Suprapubic skin (tissue), 4 donors: ENCODE measurements at regions not wholly inside any gene's neighbourhood (a gene's known extent, or its start where the extent isn't known, plus 50 kb on each side); places are given as distances from the start of the nearest gene placed in this dataset.

Experiments used
- DNase-seq, 2 donors: peaks; one replicate each; pipeline ENCODE4 v3.0.0-alpha.2; 2019; ENCODE audit warnings: low spot score in 2 of 2
- H3K27ac ChIP-seq: fragments of 200-600 bp; sonication (generic); one replicate; pipeline ENCODE4 v1.5.1; 2019
- H3K27me3 ChIP-seq: fragments of 200-600 bp; sonication (generic); one replicate; pipeline ENCODE4 v1.5.1; 2019
- H3K36me3 ChIP-seq: fragments of 200-600 bp; sonication (generic); one replicate; pipeline ENCODE4 v1.5.1; 2019
- H3K4me1 ChIP-seq: fragments of 200-600 bp; sonication (generic); one replicate; pipeline ENCODE4 v1.5.1; 2019
- H3K4me3 ChIP-seq: fragments of 200-600 bp; sonication (generic); one replicate; pipeline ENCODE4 v1.5.1; 2019; ENCODE audit warnings: mild to moderate bottlenecking
- H3K9me3 ChIP-seq: fragments of 200-600 bp; sonication (generic); one replicate; pipeline ENCODE4 v1.5.1; 2019
- EP300 ChIP-seq: sonication (generic); formaldehyde crosslinking; IDR thresholded peaks from one replicate; pipeline ENCODE4 v1.6.1; 2017; ENCODE audit warnings: antibody characterized with exemption
- POLR2A ChIP-seq, 2 donors: fragments of 450-650 bp; IDR thresholded peaks; one replicate each; pipeline ENCODE4 v1.6.1; 2017; ENCODE audit warnings: antibody characterized with exemption in 2 of 2, mild to moderate bottlenecking in 2 of 2, moderate library complexity in 2 of 2
- POLR2AphosphoS5 ChIP-seq, 3 donors: sonication (generic); formaldehyde crosslinking; IDR thresholded peaks; one replicate each; pipeline ENCODE4 v1.6.1; 2017; ENCODE audit warnings: antibody characterized with exemption in 3 of 3
- WGBS: methylation state at CpG from one replicate; pipeline ENCODE4 v1.1.5; 2018; 5-methylcytosine and 5-hydroxymethylcytosine counted together
- TF ChIP-seq, protein P1 (sequence below), 2 donors: fragments of 200-600 bp in 1 of 2; fragments of 450-650 bp in 1 of 2; sonication (generic) in 1 of 2; IDR thresholded peaks; one replicate each; pipeline ENCODE4 v1.5.1; 2016 to 2019; ENCODE audit warnings: antibody characterized with exemption in 2 of 2, mild to moderate bottlenecking in 1 of 2, moderate library complexity in 1 of 2

DNA sequence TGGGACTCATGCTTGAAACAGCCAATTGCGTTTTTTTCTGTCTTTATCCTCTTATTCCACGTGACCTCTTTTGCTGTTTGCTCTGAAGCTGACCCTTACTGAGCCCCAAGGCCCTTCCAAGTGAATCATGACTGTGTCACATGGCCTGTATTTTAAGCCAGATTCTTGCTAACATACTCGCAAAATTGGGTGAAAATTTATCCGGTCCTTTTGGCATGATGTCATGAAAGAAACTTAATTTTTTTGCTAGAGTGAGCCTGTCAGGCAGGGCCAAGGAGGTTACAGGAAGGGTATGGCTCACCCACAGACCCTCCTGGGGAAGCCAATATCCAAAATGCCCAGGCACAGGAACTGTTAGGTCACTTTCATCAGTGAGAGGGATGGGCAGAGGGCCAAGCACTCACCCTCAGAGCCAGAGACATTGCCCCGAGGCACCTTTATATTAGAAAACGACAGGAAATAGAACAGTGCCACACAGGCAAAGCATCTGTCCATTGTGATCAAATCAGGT lies 296.7 kb downstream of the CDH26 start:
- Histone ChIP-seq H3K4me3 (no peak overlapping the region), H3K27me3 (peaks cover 19% of the 10 kb centered on the region), H3K27ac (no peak overlapping the region), H3K36me3 (no peaks in the 10 kb centered on the region), H3K9me3 (no peaks in the 10 kb centered on the region), H3K4me1 (no peaks in the 10 kb centered on the region)
- DNase-seq = no peak
- TF ChIP-seq EP300 (no peak), POLR2A (IDR thresholded peaks at IDR 0.05) (no peak), POLR2AphosphoS5 (IDR thresholded peaks at IDR 0.05) (no peak)
- TF ChIP-seq, protein P1, sequence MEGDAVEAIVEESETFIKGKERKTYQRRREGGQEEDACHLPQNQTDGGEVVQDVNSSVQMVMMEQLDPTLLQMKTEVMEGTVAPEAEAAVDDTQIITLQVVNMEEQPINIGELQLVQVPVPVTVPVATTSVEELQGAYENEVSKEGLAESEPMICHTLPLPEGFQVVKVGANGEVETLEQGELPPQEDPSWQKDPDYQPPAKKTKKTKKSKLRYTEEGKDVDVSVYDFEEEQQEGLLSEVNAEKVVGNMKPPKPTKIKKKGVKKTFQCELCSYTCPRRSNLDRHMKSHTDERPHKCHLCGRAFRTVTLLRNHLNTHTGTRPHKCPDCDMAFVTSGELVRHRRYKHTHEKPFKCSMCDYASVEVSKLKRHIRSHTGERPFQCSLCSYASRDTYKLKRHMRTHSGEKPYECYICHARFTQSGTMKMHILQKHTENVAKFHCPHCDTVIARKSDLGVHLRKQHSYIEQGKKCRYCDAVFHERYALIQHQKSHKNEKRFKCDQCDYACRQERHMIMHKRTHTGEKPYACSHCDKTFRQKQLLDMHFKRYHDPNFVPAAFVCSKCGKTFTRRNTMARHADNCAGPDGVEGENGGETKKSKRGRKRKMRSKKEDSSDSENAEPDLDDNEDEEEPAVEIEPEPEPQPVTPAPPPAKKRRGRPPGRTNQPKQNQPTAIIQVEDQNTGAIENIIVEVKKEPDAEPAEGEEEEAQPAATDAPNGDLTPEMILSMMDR (IDR thresholded peaks at IDR 0.05) = no peak
- WGBS = 41% methylated on average over 6 of the region's 6 CpGs

DNA sequence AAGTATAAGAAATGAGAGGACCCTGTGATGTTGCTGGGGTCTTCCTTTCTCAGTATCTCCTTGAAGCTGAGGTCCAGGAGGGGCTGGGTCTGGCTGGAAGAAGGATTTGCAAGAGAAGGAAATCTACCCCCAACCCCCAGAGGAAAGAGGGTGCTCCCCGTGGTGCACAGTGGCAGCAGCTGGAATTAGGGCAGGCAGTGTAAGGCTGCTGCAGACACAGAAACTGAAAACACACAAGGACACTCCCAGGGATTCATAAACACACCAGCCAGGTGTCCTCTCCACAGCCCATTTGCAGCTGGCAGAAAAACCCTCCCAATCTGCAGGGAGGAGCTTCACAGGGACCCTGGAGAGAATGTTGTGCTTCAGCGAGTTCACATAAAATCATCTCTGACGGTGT lies 297.2 kb downstream of the CDH26 start:
- Histone ChIP-seq H3K27ac (no peak overlapping the region), H3K9me3 (no peaks in the 10 kb centered on the region), H3K4me1 (no peaks in the 10 kb centered on the region), H3K27me3 (peaks cover 23% of the 10 kb centered on the region), H3K4me3 (no peak overlapping the region), H3K36me3 (no peaks in the 10 kb centered on the region)
- WGBS = 51% methylated on average over 3 of the region's 3 CpGs
- DNase-seq = no peak
- TF ChIP-seq EP300 (no peak), POLR2A (IDR thresholded peaks at IDR 0.05) (no peak)

DNA sequence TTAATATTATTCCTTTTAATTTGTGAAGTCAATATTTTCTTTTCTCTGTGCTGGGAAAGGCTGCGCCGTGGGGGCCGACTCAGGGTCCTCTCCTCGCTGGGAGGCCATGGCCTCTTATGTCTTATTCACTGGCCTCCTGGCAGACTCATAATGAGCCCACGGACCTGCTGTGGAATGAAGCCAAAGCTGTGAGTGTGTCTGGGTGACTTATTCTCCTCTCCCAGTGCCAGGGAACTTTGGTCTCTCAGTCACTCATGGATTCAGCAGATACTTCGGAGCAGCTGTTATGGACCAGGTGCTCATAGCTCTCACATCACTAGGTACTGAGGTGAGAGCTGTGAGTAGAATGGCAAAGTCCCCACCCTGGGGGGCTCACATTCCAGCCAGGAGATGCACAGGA lies 297.6 kb downstream of the CDH26 start:
- Histone ChIP-seq H3K27me3 (peaks cover 23% of the 10 kb centered on the region), H3K4me1 (no peaks in the 10 kb centered on the region), H3K27ac (no peak overlapping the region), H3K36me3 (no peaks in the 10 kb centered on the region), H3K4me3 (no peak overlapping the region), H3K9me3 (no peaks in the 10 kb centered on the region)
- WGBS = 91% methylated on average over 6 of the region's 6 CpGs
- DNase-seq = no peak
- TF ChIP-seq, protein P1 (IDR thresholded peaks at IDR 0.05) = no peak
- TF ChIP-seq POLR2A (IDR thresholded peaks at IDR 0.05) = no peak
- no peak for TF ChIP-seq EP300
- TF ChIP-seq POLR2AphosphoS5 (IDR thresholded peaks at IDR 0.05) = no peak

DNA sequence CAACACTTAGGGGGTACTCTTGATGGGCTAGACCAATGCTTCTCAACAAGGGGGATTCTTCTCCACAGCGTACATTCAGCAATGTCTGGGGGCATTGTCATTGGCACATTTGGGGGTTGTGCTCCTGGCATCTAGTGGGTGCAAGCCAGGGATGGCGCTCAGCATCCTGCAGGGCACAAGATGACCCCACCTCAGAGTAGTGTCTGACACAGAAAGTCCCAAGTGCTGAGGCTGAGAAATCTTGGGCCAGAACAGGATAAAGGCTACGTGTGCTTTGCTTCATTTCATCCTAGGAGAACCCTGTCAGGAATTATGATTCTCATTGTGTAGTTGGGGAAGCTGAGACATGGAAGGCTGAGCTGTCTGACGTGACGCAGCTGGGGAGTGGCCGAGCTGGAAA lies 298.6 kb downstream of the CDH26 start:
- DNase-seq = no peak
- H3K36me3 ChIP-seq = no peaks in the 10 kb centered on the region
- no peaks in the 10 kb centered on the region for H3K4me1 ChIP-seq
- H3K27me3 ChIP-seq = peaks cover 23% of the 10 kb centered on the region
- no peak overlapping the region for H3K4me3 ChIP-seq
- H3K27ac ChIP-seq = no peak overlapping the region
- WGBS = 79% methylated on average over 6 of the region's 6 CpGs
- no peaks in the 10 kb centered on the region for H3K9me3 ChIP-seq
- TF ChIP-seq POLR2A (IDR thresholded peaks at IDR 0.05) = no peak
- TF ChIP-seq POLR2AphosphoS5 (IDR thresholded peaks at IDR 0.05) = no peak
- TF ChIP-seq, protein P1 (IDR thresholded peaks at IDR 0.05) = no peak
- no peak for TF ChIP-seq EP300

DNA sequence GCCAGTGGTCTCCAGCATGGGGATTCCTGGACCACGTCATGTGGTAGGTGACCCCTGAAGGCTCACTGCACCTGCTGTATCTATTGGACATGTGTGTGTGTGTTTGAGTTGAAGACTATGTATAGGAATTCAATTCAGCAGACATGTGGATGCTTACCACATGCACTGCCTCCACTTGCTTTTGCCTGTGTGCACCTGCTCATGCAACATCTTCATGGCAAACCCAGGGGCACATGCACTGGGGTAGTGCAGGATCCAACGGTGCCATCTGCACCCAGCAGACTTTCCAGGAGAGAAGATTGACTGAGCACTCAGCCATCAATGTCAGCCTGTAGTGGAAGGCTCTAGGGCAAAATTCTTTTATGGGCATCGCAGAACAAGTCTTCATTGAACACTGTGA lies 299.4 kb downstream of the CDH26 start:
- no peak for TF ChIP-seq EP300
- TF ChIP-seq, protein P1 (IDR thresholded peaks at IDR 0.05) = no peak
- TF ChIP-seq POLR2A (IDR thresholded peaks at IDR 0.05) = no peak
- Histone ChIP-seq H3K4me1 (no peaks in the 10 kb centered on the region), H3K36me3 (no peaks in the 10 kb centered on the region), H3K27ac (no peak overlapping the region), H3K27me3 (peaks cover 18% of the 10 kb centered on the region), H3K4me3 (no peak overlapping the region), H3K9me3 (no peaks in the 10 kb centered on the region)
- DNase-seq = no peak
- 48% methylated on average over 3 of the region's 3 CpGs for WGBS

DNA sequence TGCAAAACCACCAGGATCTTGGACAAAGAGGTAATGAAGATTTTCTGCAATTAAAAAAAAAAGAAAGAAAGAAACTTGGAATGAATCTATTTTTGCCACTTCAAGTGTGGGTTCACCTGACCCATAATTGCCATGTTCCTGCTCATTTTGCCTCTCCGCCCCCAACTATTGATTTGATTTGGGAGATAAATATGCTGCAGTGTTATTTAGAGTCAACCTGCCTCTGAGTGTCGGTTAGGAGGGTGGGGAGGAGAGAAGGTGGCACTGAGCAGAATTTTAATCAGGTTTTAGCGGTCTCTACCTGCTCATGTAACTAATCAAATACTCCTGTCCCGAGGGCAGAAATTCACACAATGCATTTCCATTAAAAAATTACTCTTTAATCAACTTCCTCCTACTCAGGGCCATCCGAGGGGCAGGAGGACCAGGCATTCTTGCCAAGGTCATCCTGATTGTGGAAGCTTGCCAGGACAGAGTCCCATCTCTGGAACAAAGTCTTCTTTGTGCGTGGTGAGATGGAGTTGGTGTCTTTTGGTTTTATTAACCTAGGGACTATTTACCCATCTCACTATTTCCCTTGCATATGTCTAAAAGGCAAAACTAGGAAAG lies 300.1 kb downstream of the CDH26 start:
- DNase-seq = no peak

More for the DNA sequence above, 300.1 kb downstream of the CDH26 start:
- Histone ChIP-seq H3K27ac (no peak overlapping the region), H3K9me3 (no peaks in the 10 kb centered on the region), H3K27me3 (peaks cover 18% of the 10 kb centered on the region), H3K4me3 (no peak overlapping the region), H3K4me1 (no peaks in the 10 kb centered on the region), H3K36me3 (no peaks in the 10 kb centered on the region)
- 66% methylated on average over 6 of the region's 6 CpGs for WGBS
- TF ChIP-seq POLR2A (IDR thresholded peaks at IDR 0.05) = no peak
- no peak for TF ChIP-seq EP300
- TF ChIP-seq, protein P1 (IDR thresholded peaks at IDR 0.05) = no peak
- TF ChIP-seq POLR2AphosphoS5 (IDR thresholded peaks at IDR 0.05) = no peak
